ENCODE measurements at regions not wholly inside any gene's neighbourhood (a gene's known extent, or its start where the extent isn't known, plus 50 kb on each side); places are given as distances from the start of the nearest gene placed in this dataset.

GRCh38 chr18:29874519-29875098 is 1167.9 kb downstream of the DSC3 start:
- no peak overlapping the region for H2AFZ ChIP-seq (ENCODE audit: low read length)
- 2% methylated on average over 3 of the region's 3 CpGs for WGBS (ENCODE audit: low lambda C conversion rate)
- no peaks in the 10 kb centered on the region for H3K4me1 ChIP-seq (ENCODE audit: insufficient read depth, low read length)
- ChIA-PET POLR2A (no interaction called here), CTCF (ENCODE audit: low intra/inter-chr PET ratio, low total read pairs) (interaction anchor here (1.1 to 3.2 kb wide), 2 partner anchors 11 to 407 kb away, joined by 3 to 22 read pairs; no protein-coding TSS in a partner anchor)
- no peaks in the 10 kb centered on the region for H3K27me3 ChIP-seq (ENCODE audit: control insufficient read depth in 1 of 2, insufficient read depth in 2 of 2, low read length in 2 of 2)
- no peaks in the 10 kb centered on the region for H3K36me3 ChIP-seq (replicated peaks in 1 of 2; ENCODE audit: control insufficient read depth in 1 of 2, insufficient read depth in 2 of 2, low read length in 2 of 2)
- H4K20me1 ChIP-seq (ENCODE audit: insufficient read depth, low read length) = no peaks in the 10 kb centered on the region
- no peak overlapping the region for H3K4me2 ChIP-seq (ENCODE audit: low read depth, low read length)
- DNase-seq (ENCODE audit: low spot score) (peak; percentile 52), ATAC-seq (peak; percentile 52; the same call in 2 of the 3 replicates), FAIRE-seq (peak; percentile 8)
- intact Hi-C loops (cut with micrococcal nuclease; ENCODE audit: unreplicated experiment) (loop anchor here (1.0 kb wide), 1 partner anchor 407 kb away; no protein-coding TSS in a partner anchor), in situ Hi-C loops (cut with HindIII; ENCODE audit: extremely low pct_ligation_motif_present, low pct_unique_long_range_greater_than_20kb) (loop anchor here (5.0 kb wide), 1 partner anchor 408 kb away; no protein-coding TSS in a partner anchor)
- no peaks in the 10 kb centered on the region for H3K9me3 ChIP-seq (ENCODE audit: low read length)
- TF ChIP-seq RAD21 (CRISPR knock-in tag; IDR thresholded peaks at IDR 0.05) (peak; percentile 48), ZNF350 (CRISPR knock-in tag; IDR thresholded peaks at IDR 0.05; ENCODE audit: borderline replicate concordance, low read depth) (no peak), HHEX (CRISPR knock-in tag; IDR thresholded peaks at IDR 0.05) (no peak), ZNF652 (CRISPR knock-in tag; IDR thresholded peaks at IDR 0.05; ENCODE audit: borderline replicate concordance, low read depth) (peak; percentile 73; the same call in 1 of the 2 replicates), RFX3 (CRISPR knock-in tag; IDR thresholded peaks at IDR 0.05) (no peak), STAG1 (CRISPR knock-in tag; IDR thresholded peaks at IDR 0.05) (peak; percentile 74), CTCF (CRISPR knock-in tag; IDR thresholded peaks at IDR 0.05) (peak; percentile 61), HDAC2 (CRISPR knock-in tag; IDR thresholded peaks at IDR 0.05) (no peak)
- no peak overlapping the region for H3K4me3 ChIP-seq (replicated peaks in 1 of 3; ENCODE audit: insufficient read depth in 1 of 3, low read depth in 2 of 3, low read length in 3 of 3)
- no peaks in the 10 kb centered on the region for H3K79me2 ChIP-seq (ENCODE audit: insufficient read depth, low read length)
- H3K27ac ChIP-seq (ENCODE audit: extremely low read length, insufficient read depth, low read length) = no peak overlapping the region
- H3K9ac ChIP-seq (ENCODE audit: insufficient read depth, low read depth, low read length) = no peak overlapping the region
- BruUV-seq (replicated peaks) = no TSS peak
